ENCODE measurements at regions not wholly inside any gene's neighbourhood (a gene's known extent, or its start where the extent isn't known, plus 50 kb on each side); places are given as distances from the start of the nearest gene placed in this dataset.

GRCh38 chr4:138535316-138535715 is 293.2 kb upstream of the SLC7A11 start:
- no peak for TF ChIP-seq GATA2 (IDR thresholded peaks at IDR 0.05; ENCODE audit: insufficient read depth, insufficient read length, low read depth, low read length)
- no peak for FAIRE-seq
- BruUV-seq (replicated peaks) = no TSS peak
- Histone ChIP-seq H3K9me3 (replicated peaks; ENCODE audit: control insufficient read depth, insufficient read depth, low read length) (no peaks in the 10 kb centered on the region), H2AFZ (ENCODE audit: low read depth, low read length) (no peak overlapping the region), H3K79me2 (ENCODE audit: control insufficient read depth, insufficient read depth, low read length) (no peaks in the 10 kb centered on the region), H3K9me1 (replicated peaks; ENCODE audit: control insufficient read depth, extremely low read depth, insufficient read depth, low read length) (no peaks in the 10 kb centered on the region), H3K27me3 (ENCODE audit: control insufficient read depth in 2 of 2, insufficient read depth in 2 of 2, low read length in 2 of 2) (peaks cover 0 to 8% of the 10 kb centered on the region in 2 experiments), H3K9ac (replicated peaks; ENCODE audit: extremely low read depth, insufficient read depth, low read length) (no peak overlapping the region), H3K4me2 (ENCODE audit: insufficient read depth, low read length) (no peak overlapping the region), H3K27ac (ENCODE audit: insufficient read depth, low read depth, low read length) (no peak overlapping the region), H3K4me1 (ENCODE audit: control insufficient read depth, extremely low read depth, insufficient read depth, low read length) (no peaks in the 10 kb centered on the region), H3K4me3 (replicated peaks in 1 of 3; ENCODE audit: insufficient read depth in 1 of 3, low read depth in 1 of 3, low read length in 3 of 3) (no peak overlapping the region), H4K20me1 (replicated peaks; ENCODE audit: control insufficient read depth, extremely low read depth, insufficient read depth, low read length) (no peaks in the 10 kb centered on the region), H3K36me3 (ENCODE audit: control insufficient read depth in 2 of 2, extremely low read depth in 1 of 2, insufficient read depth in 2 of 2, low read length in 2 of 2) (no peaks in the 10 kb centered on the region)
- CTCF ChIA-PET = interaction anchor here (1.2 kb wide), 1 partner anchor 13 kb away, joined by 4 read pairs; no protein-coding TSS in a partner anchor
- DNase-seq (ENCODE audit: low read depth, low spot score) = no peak
- dilution Hi-C loops (cut with MboI; ENCODE audit: extremely low pct_ligation_motif_present, low sequenced_read_pairs) (no loop called here), intact Hi-C loops (cut with micrococcal nuclease) (no loop called here)
- POLR2A ChIA-PET = no interaction called here

- dilution Hi-C loops (cut with MboI; ENCODE audit: extremely low pct_ligation_motif_present, low sequenced_read_pairs) (no loop called here), intact Hi-C loops (cut with micrococcal nuclease) (loop anchor here (1.0 to 5.0 kb wide), 7 partner anchors 280 to 702 kb away; partner anchors contain the start of gene SLC7A11)
- FAIRE-seq (no peak), DNase-seq (ENCODE audit: low read depth, low spot score) (peak; percentile 21)
- ChIA-PET POLR2A (interaction anchor here (0.6 to 1.3 kb wide), 2 partner anchors 272 to 280 kb away, joined by 3 to 5 read pairs; partner anchors contain the start of gene SLC7A11), CTCF (interaction anchor here (0.6 to 3.9 kb wide), 36 partner anchors 9 to 1398 kb away, joined by 3 to 38 read pairs (median 4); partner anchors contain the start of gene SLC7A11)
- Histone ChIP-seq H3K9me1 (replicated peaks; ENCODE audit: control insufficient read depth, extremely low read depth, insufficient read depth, low read length) (no peaks in the 10 kb centered on the region), H3K4me3 (replicated peaks in 1 of 3; ENCODE audit: insufficient read depth in 1 of 3, low read depth in 1 of 3, low read length in 3 of 3) (no peak overlapping the region), H3K27me3 (ENCODE audit: control insufficient read depth in 2 of 2, insufficient read depth in 2 of 2, low read length in 2 of 2) (no peaks in the 10 kb centered on the region), H3K9me3 (replicated peaks; ENCODE audit: control insufficient read depth, insufficient read depth, low read length) (no peaks in the 10 kb centered on the region), H3K4me2 (ENCODE audit: insufficient read depth, low read length) (no peak overlapping the region), H3K36me3 (ENCODE audit: control insufficient read depth in 2 of 2, extremely low read depth in 1 of 2, insufficient read depth in 2 of 2, low read length in 2 of 2) (no peaks in the 10 kb centered on the region), H3K27ac (ENCODE audit: insufficient read depth, low read depth, low read length) (no peak overlapping the region), H2AFZ (ENCODE audit: low read depth, low read length) (no peak overlapping the region), H3K79me2 (ENCODE audit: control insufficient read depth, insufficient read depth, low read length) (no peaks in the 10 kb centered on the region), H3K9ac (replicated peaks; ENCODE audit: extremely low read depth, insufficient read depth, low read length) (no peak overlapping the region), H3K4me1 (ENCODE audit: control insufficient read depth, extremely low read depth, insufficient read depth, low read length) (no peaks in the 10 kb centered on the region), H4K20me1 (replicated peaks; ENCODE audit: control insufficient read depth, extremely low read depth, insufficient read depth, low read length) (no peaks in the 10 kb centered on the region)
- BruUV-seq (replicated peaks) = no TSS peak
- TF ChIP-seq EZH2 (IDR thresholded peaks at IDR 0.05; ENCODE audit: borderline replicate concordance, low read depth, low read length, severe bottlenecking) (no peak), CTCF (IDR thresholded peaks at IDR 0.05; ENCODE audit: extremely low read depth in 1 of 2, insufficient read depth in 1 of 2, low read depth in 1 of 2, low read length in 2 of 2) (peak; percentile 27 to 40)
Measured at GRCh38 chr4:138522366-138522765, 280.2 kb upstream of the SLC7A11 start.
